Inferior parietal cortex (tissue), 1 donor: ENCODE measurements at regions not wholly inside any gene's neighbourhood (a gene's known extent, or its start where the extent isn't known, plus 50 kb on each side); places are given as distances from the start of the nearest gene placed in this dataset.

ENCODE experiments used
- DNase-seq: peaks from one replicate; pipeline ENCODE4 v3.0.0-alpha.2; 2016; ENCODE audit errors: extremely low spot score

DNA sequence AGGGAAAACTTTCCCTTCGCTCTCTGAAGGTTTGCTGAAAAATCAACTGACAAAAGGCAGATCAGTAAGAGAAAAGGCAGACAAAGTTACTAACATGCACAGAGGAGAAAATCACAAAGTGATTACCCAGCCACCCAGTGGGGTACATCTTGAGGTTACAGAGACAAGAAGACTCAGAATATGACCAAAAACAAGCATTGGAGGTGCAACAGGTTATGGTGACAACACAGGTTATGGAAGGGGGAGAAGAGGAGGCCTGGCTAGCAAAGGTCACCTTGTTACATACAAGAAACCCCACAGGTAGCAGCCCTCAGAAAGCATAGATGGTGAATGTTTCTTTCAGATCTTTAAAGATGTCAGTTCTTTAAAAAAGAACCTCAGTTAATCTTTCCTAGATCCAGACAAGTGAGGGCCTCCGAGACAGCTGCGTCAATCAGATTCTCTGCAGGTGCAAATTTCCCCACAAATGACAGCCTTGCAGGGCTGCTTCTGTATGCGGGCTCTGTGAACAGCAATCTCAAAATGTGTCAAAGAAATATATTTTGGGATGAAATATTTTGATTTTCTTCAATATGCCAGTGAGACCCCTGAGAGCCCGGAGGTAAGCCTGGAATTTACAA is 207.6 kb upstream of the RAB4A start:
- no peak for DNase-seq

GRCh38 chr1:229064320-229065168 is 206.4 kb upstream of the RAB4A start:
- DNase-seq = no peak

GRCh38 chr1:229065613-229066012 is 205.3 kb upstream of the RAB4A start:
- DNase-seq = no peak

- no peak for DNase-seq
These were observed 204.3 kb upstream of the RAB4A start for GRCh38 chr1:229066591-229066990.

GRCh38 chr1:229067546-229067945 is 203.4 kb upstream of the RAB4A start:
- DNase-seq = no peak

DNA sequence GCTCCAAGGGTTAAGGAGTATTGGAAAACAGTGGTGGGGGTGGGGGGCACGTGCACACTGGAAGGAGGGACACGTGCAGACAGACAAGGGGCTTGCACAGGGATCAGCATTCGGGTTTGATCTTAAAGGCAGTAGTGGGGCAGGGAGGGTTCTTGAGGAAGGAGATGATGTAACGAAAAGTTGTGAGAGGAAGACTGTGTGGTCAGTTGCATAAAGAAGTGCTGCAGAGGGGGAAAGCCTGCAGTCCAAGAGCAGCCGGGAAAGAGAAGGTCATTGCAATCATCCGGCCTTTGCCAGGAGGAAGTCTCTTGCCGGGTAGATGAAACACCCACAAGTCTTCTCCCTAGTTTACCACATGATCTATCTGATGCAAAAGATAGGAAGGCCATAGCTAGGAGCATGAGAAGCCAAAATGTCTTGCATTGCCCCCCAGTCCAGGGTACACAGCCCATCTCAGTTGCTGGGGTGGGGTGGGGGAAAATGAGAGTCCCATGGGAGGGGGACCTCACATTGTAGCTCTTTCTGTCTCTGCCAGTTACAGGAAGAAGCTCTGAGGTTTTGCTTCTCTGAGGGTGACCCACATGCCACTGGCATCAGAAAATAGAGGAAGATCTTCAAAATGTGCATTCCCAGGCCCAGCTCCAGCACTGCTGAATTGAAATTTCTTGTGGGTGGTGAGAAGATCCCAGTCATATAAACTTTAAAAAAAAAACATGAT is 202.5 kb upstream of the RAB4A start:
- no peak for DNase-seq

DNA sequence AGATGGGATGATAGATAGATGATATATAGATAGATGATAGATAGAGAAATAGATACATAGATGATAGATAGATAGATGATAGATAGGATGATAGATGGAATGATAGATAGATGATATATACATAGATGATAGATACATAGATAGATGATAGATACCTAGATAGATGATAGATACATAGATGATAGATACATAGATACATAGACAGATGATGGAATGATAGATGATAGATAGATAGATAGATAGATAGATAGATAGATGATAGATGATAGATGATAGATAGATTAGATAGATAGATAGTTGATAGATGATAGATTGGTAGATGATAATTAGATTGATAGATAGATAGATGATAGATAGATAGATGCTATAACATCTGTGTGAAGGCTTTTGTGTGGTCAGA is 201.7 kb upstream of the RAB4A start:
- no peak for DNase-seq

- no peak for DNase-seq
These were observed 200.7 kb upstream of the RAB4A start for GRCh38 chr1:229070168-229070567.

GRCh38 chr1:229073251-229073650 is 197.7 kb upstream of the RAB4A start:
- DNase-seq = no peak

GRCh38 chr1:229075217-229075616 is 195.7 kb upstream of the RAB4A start:
- DNase-seq = no peak

- no peak for DNase-seq
These were observed 195.2 kb upstream of the RAB4A start for GRCh38 chr1:229075716-229076115.

GRCh38 chr1:229076195-229076594 is 194.7 kb upstream of the RAB4A start:
- DNase-seq = no peak

GRCh38 chr1:229079016-229079595 is 191.8 kb upstream of the RAB4A start:
- no peak for DNase-seq

- DNase-seq = no peak
These were observed 190.6 kb upstream of the RAB4A start for GRCh38 chr1:229080361-229080760.

DNA sequence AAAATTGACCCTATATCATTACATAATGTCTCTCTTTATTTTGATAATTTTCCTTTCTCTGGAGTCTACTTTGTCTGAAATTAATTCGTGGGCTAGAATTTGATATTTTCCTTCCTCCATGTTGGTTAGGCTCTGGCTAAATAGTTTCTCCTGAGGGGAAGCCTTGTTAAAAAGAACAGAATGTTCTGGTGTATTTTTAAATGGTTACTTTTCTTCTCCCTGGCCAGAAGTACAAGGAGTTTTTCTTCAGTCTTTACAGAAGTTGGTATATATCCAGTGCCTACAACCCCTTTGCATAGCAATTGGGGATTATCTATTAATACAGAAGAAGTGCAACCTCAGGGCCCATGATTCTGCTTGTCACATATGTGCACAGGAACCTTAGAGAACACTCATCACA is 185.6 kb upstream of the RAB4A start:
- no peak for DNase-seq

DNA sequence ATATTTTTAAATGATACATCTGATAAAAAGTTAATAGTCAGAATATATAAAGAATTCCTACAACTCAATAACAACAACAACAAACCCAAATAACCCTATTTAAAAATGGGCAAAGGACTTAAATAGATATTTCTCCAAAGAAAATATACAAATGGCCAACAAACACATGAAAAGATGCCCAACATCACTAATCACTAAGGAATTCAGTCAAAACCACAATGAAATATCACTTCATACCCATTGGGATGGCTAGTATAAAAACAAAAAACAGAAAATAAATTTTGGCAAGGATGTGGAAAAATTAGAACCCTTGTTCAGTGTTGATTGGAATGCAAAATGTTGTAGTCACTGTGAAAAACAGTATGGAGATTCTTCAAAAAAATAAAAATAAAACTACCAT is 184.8 kb upstream of the RAB4A start:
- no peak for DNase-seq

DNA sequence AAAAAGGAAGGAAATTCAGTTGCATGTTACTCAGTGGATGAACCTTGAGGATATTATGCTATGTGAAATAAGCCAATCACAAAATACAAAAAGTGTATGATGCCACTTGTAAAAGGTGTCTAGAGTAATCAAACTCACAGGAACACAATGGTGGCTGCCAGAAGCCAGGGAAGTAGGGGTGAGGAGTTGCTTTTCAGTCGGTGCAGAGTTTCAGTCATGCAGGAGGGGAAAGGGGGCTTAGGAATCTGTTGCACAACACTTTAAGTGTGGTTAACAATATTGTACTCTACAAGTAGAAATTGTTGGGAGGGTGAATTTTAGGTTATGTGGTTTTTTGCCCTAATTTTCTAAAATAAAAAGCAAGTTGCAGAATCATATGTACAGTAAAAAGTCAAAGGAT is 184.2 kb upstream of the RAB4A start:
- no peak for DNase-seq

GRCh38 chr1:229087339-229087738 is 183.6 kb upstream of the RAB4A start:
- no peak for DNase-seq

- no peak for DNase-seq
These were observed 183.0 kb upstream of the RAB4A start for GRCh38 chr1:229087906-229088305.

- DNase-seq = no peak
These were observed 182.2 kb upstream of the RAB4A start for GRCh38 chr1:229088711-229089110.

DNA sequence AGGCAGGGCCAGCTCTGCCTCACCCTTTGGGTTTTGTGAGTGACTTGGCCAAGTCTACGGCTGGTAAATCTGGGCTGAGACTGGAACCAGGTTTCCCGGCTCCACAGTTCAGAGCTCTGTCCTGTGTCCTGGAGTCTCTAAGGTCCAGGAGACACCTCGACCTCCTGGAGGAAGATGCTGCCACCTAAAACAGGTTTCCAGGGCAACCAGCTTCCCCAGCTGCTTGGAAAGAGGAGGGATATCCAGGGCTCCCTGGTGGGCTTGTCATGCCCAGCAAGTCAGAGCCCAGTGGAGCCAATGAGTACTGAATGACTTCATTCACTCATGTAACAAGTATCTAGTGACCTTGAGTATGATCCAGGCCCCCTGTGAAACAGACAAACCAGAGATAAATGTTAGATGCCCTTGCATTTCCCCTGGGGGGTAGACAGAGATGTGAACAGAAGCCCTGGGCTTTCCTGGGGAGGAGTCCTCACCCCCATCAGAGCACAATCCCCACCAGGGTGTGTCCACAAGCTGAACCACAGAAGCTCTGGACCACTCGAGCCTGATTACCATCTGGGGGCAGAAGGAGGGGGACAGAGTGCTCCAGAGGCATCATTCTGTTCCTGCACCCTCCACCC is 181.2 kb upstream of the RAB4A start:
- DNase-seq = no peak

- DNase-seq = no peak
These were observed 179.2 kb upstream of the RAB4A start for GRCh38 chr1:229091721-229092136.
